ENCODE measurements at regions not wholly inside any gene's neighbourhood (a gene's known extent, or its start where the extent isn't known, plus 50 kb on each side); places are given as distances from the start of the nearest gene placed in this dataset.
"Not testable (repeated sequence)": the region's sequence is repeated elsewhere in the genome, so short reads cannot be mapped to it uniquely, and the experiment has no call there.

DNA sequence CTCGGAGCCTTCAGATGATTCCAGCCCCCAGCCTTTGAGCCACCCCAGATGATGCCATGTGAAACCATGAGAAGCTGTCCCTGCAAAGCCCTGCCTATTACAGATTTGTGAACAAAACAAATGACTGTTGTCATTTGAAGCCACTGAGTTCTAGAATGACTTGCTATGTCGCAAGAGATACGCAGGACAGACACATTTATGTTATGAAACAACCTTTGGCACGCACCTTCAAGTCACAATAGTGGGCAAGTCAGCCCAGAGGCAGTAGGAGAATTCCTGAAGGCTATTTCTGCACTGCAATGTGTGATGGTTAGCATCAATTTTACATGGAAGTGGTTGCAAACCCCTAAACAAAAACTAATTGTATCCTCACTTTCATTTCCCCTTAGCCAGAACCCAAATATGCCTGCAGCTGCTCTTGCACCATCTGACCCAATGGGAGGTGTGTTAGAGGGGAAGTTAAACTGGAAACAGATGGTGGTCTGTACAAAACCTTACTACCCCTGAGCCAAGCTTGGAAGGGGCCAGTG is 174.4 kb upstream of the ATP6AP2 start:
- DNase-seq = no peak

- DNase-seq = no peak
Observed at GRCh38 chrX:40405399-40405798, 175.4 kb upstream of the ATP6AP2 start.

- no peak for DNase-seq
Observed at GRCh38 chrX:40403757-40404156, 177.0 kb upstream of the ATP6AP2 start.

DNA sequence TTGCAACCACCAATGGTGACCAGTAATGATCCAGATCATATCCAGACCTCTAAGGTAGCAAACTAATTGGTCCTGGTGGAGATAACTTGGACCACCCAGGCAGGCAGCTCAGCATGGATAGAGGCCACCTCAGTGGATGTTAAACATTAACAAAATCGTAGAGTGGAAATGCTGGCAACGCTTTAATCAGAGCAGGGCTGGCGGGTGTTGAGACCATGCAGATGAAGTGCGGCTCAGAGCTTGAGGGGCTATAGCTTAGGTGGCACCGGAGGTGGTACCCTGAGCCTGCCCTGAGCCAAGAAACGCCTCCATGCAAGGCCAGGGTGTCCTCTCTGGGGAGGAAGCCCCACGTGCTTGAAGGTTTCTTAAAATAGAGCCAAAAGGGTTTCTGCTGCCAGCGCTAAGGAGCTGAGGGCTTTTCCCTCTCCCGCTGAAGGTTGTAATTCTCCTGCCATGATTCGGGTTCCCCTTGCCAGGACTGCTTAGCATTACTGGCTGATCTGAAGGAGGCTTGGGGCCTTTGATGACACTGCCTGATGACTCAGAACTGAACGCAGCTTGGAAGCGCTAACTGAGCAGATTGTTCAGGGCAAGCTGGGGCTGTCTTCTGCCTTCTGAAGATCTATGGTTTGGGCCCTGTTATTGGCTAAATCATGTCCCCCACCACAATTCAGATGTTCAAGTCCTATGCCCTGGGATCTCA is 177.8 kb upstream of the ATP6AP2 start:
- no peak for DNase-seq

GRCh38 chrX:40395102-40395501 is 185.7 kb upstream of the ATP6AP2 start:
- DNase-seq = no peak

- no peak for DNase-seq
Observed at GRCh38 chrX:40394302-40394701, 186.5 kb upstream of the ATP6AP2 start.

- DNase-seq = no peak
Observed at GRCh38 chrX:40392599-40392998, 188.2 kb upstream of the ATP6AP2 start.

DNA sequence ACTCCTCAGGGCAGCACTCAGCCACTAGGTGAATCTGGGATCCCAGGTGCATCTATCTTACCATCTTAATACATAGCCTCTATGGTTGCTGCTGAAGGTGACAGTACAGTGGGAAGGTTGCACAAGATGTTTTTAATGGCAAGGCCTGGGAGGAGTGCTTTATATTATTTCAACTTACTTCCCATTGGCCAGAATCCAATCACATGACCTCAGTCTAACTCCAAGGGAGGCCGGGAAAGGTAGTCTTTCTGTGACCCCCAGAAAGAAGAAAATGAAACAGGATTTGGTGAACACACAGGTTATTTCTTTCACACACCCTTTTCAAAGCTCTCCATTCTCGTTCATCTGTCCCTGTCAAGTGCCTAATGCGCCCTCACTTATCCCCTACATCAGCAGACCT is 189.1 kb upstream of the ATP6AP2 start:
- no peak for DNase-seq

DNA sequence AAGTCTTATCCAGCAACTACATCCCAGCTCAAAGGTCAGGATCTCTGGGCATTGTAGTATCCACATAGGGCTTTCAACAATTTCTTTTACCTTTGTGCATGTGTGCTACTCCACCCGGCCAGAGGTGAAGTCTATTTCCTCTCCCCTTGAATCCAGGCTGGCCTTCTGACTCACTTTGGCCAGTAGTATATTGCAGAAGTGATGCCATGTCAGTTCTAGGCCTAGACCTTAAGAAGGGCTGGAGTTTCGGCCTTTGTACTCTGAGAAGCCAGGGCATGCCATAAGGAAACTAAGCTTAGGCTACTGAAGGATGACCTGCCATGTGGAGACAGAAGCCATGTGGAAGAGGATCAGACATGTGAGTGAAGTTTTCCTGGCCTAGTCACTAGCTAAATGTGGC is 191.2 kb upstream of the ATP6AP2 start:
- no peak for DNase-seq

- DNase-seq = no peak
Observed at GRCh38 chrX:40388441-40388840, 192.3 kb upstream of the ATP6AP2 start.

- DNase-seq = not testable (repeated sequence)
Observed at GRCh38 chrX:40387869-40388268, 192.9 kb upstream of the ATP6AP2 start.

GRCh38 chrX:40387311-40387710 is 193.5 kb upstream of the ATP6AP2 start:
- DNase-seq = not testable (repeated sequence)

- no peak for DNase-seq
Observed at GRCh38 chrX:40385682-40386081, 195.1 kb upstream of the ATP6AP2 start.

DNA sequence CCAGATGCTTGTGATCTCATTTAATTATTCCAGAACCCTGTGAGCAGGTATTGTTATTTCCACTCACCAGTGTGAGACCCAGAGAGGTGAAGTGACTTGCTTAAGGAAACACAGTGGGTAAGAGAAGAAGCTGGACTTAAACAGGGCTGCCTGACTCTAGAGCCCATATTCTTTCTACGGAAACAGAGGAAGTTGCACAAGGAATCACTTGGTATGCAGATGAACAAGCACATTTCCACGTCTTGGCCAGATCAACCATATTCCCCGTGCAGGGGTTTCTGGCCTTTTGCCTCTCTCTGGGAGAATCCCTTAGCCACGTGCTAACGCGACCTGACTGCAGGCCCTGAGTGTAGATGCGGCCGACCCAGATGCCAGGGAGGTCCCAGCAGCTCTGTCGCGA is 195.5 kb upstream of the ATP6AP2 start:
- DNase-seq = no peak

DNA sequence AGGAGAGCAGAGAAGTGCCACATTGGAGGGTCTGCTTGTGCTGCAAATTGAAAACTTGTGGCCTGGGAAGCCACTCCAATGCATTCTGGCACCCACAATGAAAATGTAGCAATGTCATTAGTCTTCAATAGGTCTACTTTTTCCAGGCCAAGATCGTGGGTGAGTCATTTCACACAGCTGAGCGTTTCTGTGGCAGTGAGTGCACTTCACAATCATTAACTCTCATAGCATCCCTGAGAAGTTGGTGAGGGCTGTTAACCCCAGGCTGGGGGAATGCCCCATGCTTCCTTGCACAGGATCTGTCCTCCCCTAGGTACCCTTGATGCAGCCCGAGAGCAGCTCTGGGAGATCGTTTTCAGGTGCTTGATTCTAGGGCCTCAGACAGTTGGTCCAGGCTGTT is 196.8 kb upstream of the ATP6AP2 start:
- DNase-seq = no peak

GRCh38 chrX:40383360-40383759 is 197.4 kb upstream of the ATP6AP2 start:
- DNase-seq = no peak

DNA sequence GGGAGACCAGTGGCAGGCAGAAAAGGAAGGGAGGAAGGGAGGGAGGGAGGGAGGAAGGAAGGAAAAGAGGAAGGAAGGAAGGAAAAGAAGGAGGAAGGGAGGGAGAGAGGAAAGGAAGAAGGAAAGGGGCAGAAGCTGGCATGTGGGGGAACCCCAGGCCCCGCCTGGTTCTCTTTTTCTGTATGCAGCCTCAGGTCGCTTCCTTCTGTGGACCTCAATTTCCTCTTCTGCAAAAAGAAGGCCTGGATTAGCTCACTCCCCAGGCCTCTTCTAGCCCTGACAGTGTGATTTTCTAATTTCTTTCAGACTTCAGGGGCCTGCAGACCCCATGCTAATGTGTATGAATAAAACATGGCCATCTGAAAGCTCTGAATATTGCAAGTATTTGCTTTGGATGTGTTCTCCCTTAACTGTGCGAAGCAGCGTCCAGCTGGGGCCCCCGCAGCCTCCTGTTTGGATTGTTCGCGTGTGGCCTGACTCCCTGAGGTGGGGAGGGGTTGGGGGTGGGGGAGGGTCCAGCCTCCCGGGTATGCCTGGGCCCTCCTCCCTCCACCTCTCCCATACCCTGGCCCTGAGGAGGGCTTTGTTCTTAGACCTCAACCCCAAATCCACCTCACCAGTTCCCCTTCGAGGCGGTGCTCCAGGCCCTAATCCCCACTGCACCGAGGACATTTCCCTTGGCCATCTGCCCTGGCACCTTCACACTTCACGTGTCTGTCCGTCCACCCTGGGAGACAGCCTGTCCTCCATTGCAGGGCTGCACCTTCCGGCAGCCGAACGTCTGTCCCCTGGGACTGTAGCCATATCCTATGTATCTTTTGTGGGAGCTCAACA is 199.9 kb upstream of the ATP6AP2 start:
- no peak for DNase-seq

DNA sequence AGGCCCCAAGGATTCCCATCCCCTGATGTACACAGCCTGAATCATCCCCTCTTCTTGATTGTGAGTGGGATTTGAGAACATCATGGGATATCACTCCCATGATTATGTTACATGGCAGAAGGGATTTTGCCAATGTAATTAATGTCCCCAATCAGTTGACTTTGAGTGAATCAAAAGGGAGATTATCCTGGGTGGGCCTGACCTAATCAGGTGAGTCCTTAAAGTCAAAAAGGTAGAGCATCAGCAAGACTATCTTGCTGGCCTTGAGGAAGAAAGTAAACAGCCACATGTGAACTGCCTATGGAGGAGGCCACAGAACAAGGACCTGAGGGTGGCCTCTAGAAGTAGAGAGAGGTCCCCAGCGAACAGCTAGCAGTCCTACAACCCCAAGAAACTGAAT is 203.1 kb upstream of the ATP6AP2 start:
- DNase-seq = no peak

- DNase-seq = no peak
Observed at GRCh38 chrX:40374486-40374885, 206.3 kb upstream of the ATP6AP2 start.

- no peak for DNase-seq
Observed at GRCh38 chrX:40373641-40374040, 207.1 kb upstream of the ATP6AP2 start.

- DNase-seq = no peak
Observed at GRCh38 chrX:40373025-40373424, 207.7 kb upstream of the ATP6AP2 start.

DNA sequence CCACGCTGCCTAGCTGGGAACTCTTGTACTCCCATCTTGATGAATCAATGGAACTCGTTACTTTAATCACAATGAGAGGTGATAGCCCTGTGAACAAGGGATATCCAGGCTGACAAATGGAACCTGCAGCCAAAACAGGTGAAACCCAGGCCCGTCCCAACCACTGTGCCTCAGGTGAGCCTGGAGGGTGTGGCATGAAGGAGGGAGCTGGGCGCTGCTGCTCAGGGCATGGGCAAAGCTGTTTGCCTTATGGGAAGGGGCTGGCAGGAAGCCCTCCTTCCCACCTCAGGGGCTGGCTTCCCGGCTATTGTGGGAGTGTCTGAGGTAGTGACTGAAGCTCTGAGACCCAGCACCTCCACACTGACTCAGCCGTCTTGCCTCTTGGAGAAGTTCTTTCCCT is 209.4 kb upstream of the ATP6AP2 start:
- no peak for DNase-seq

GRCh38 chrX:40368611-40369061 is 212.1 kb upstream of the ATP6AP2 start:
- no peak for DNase-seq

GRCh38 chrX:40366661-40367060 is 214.1 kb upstream of the ATP6AP2 start:
- no peak for DNase-seq
